ENCODE measurements at regions not wholly inside any gene's neighbourhood (a gene's known extent, or its start where the extent isn't known, plus 50 kb on each side); places are given as distances from the start of the nearest gene placed in this dataset.

DNA sequence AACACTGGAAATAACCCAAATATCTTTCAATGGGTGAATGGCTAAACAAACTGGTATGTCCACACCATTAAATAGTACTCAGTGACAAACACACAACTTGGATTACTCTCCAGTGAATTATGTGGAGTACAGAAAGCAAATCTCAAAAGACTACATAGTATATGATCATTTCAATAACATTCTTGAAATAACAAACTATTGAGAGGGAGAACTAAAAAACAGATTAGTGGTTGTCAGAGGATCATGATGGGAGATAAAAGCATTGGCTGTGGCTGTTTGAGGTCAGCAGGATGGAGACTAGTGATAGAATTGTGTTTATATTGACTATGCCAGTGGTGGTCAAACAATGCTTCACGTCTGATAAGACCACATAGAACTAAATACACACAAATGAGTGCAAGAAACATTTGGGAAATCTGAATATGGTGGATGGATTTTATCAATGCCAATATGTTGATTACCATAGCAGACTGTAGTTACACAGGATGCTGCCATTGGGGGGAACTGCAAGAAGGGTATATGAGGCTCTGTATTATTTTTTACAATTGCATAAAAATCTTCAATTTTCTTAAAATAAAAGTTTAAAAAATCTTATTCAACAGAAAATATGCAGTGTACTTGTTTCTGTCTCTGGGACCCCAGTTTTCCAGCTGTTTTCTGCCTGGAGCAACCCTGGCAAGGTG, 242.0 kb downstream of the TBXT start:
- Histone ChIP-seq H3K4me1 (no peaks in the 10 kb centered on the region), H3K9me3 (no peaks in the 10 kb centered on the region), H3K27me3 (no peaks in the 10 kb centered on the region), H3K27ac (no peak overlapping the region), H3K36me3 (no peaks in the 10 kb centered on the region), H3K4me3 (no peak overlapping the region)
- intact Hi-C loops (cut with DNase I; ENCODE audit: low total_unique reads), result no loop called here
- no peak for ATAC-seq
- in situ Hi-C loops (cut with MboI; ENCODE audit: low sequenced_read_pairs in 4 of 4), result no loop called here
- no peak for DNase-seq
- TF ChIP-seq, protein P1, sequence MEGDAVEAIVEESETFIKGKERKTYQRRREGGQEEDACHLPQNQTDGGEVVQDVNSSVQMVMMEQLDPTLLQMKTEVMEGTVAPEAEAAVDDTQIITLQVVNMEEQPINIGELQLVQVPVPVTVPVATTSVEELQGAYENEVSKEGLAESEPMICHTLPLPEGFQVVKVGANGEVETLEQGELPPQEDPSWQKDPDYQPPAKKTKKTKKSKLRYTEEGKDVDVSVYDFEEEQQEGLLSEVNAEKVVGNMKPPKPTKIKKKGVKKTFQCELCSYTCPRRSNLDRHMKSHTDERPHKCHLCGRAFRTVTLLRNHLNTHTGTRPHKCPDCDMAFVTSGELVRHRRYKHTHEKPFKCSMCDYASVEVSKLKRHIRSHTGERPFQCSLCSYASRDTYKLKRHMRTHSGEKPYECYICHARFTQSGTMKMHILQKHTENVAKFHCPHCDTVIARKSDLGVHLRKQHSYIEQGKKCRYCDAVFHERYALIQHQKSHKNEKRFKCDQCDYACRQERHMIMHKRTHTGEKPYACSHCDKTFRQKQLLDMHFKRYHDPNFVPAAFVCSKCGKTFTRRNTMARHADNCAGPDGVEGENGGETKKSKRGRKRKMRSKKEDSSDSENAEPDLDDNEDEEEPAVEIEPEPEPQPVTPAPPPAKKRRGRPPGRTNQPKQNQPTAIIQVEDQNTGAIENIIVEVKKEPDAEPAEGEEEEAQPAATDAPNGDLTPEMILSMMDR (IDR thresholded peaks at IDR 0.05 in 4 of 5, conservative IDR thresholded peaks at IDR 0.05 in 1 of 5), result no peak
- no peak for TF ChIP-seq POLR2A (IDR thresholded peaks at IDR 0.05)

DNA sequence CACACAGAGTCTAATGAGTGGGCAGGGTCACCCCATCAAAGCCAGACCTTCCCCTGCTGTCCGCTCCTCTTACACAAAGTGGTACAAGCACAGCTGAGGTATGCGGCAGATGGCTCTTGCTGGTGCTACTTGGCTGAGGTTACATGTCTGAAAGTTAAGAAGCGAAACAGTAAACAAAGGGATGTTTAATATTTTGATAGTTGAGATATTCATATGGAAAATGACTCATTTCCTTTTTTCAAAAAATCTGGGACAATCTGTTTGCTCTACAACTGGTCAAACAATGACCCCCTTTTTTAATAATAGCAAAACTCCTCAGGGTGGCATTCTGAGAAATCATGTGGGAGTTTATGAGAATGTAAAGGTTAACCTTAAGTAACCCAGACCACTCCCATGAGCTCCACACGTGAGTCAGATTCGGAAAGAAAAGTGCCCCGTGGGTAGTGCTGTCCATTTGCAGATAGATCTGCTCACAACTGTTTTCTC, 245.3 kb downstream of the TBXT start:
- H3K4me3 ChIP-seq, result no peak overlapping the region
- no peak for DNase-seq
- in situ Hi-C loops (cut with MboI; ENCODE audit: low sequenced_read_pairs in 4 of 4), result no loop called here
- no peaks in the 10 kb centered on the region for H3K27me3 ChIP-seq
- H3K36me3 ChIP-seq, result no peaks in the 10 kb centered on the region
- no peaks in the 10 kb centered on the region for H3K4me1 ChIP-seq
- ATAC-seq, result no peak
- TF ChIP-seq, protein P1 (IDR thresholded peaks at IDR 0.05 in 4 of 5, conservative IDR thresholded peaks at IDR 0.05 in 1 of 5), result no peak
- no peak for TF ChIP-seq POLR2A (IDR thresholded peaks at IDR 0.05)
- H3K27ac ChIP-seq, result no peak overlapping the region
- H3K9me3 ChIP-seq, result no peaks in the 10 kb centered on the region
- intact Hi-C loops (cut with DNase I; ENCODE audit: low total_unique reads), result no loop called here

DNA sequence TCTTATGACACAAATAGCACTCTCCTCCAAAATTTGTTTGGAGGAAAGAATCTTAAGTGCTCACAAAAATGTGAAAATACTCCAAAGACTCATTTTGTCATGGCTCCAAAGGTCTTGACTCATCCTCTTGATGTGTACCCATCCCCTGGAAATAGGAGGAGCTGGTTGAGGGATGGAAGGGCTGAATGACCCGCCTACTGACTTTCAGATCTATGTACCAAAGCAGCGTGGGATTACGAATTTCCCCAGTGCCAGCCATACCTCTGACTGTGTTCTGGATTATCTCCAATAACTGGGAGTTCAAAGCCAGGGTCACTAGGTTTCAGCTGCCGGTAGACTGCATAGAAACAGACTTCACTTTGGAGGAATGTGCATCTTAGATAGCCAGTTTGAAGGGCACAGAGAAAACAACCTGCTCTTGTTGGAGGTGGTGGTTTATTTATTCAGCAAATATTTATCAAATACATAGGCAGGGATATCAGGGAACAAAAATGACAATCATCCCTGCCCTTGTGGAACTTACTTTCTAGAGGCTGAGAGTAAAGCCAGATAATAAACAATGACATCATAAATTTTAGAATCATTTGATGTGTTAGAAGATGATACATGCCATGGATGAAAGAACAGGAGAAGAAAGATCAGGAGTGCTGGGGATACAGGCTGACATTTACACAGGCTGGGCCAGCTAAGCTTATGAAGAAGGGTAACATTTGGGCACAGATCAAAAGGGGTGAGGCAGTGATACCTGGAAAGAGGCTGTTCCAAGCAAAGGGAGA, 246.6 kb downstream of the TBXT start:
- TF ChIP-seq, protein P1 (IDR thresholded peaks at IDR 0.05 in 4 of 5, conservative IDR thresholded peaks at IDR 0.05 in 1 of 5), result no peak
- TF ChIP-seq POLR2A (IDR thresholded peaks at IDR 0.05), result no peak
- H3K27me3 ChIP-seq, result no peaks in the 10 kb centered on the region
- in situ Hi-C loops (cut with MboI; ENCODE audit: low sequenced_read_pairs in 4 of 4), result no loop called here
- no peak for ATAC-seq
- no peak overlapping the region for H3K4me3 ChIP-seq
- H3K27ac ChIP-seq, result no peak overlapping the region
- H3K36me3 ChIP-seq, result no peaks in the 10 kb centered on the region
- no peaks in the 10 kb centered on the region for H3K4me1 ChIP-seq
- DNase-seq, result no peak
- no peaks in the 10 kb centered on the region for H3K9me3 ChIP-seq
- intact Hi-C loops (cut with DNase I; ENCODE audit: low total_unique reads), result no loop called here

DNA sequence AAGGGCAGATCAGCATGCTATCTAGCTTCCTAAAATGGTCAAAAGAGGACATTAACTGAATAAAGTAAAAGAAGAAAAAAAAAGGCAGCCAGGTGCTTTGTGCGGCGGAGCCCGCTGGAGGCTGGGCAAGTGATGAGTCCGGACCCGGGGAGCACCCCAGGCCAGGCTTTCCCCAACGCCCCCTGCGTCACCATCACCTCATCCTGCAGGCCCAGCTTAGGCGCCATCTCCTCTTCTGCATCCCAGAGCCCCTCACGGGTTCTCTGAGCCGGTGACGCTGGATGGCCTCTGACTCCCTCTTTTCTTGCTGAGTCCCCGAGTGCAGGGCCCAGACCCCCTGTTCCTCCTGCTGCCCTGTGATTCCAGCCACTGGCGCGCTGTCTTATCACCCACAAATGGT, 250.1 kb downstream of the TBXT start:
- no peak for DNase-seq
- H3K36me3 ChIP-seq, result no peaks in the 10 kb centered on the region
- no peak overlapping the region for H3K4me3 ChIP-seq
- TF ChIP-seq POLR2A (IDR thresholded peaks at IDR 0.05), result no peak
- TF ChIP-seq, protein P1 (IDR thresholded peaks at IDR 0.05 in 4 of 5, conservative IDR thresholded peaks at IDR 0.05 in 1 of 5), result no peak
- no peaks in the 10 kb centered on the region for H3K4me1 ChIP-seq
- ATAC-seq, result no peak
- H3K27me3 ChIP-seq, result no peaks in the 10 kb centered on the region
- no peak overlapping the region for H3K27ac ChIP-seq
- intact Hi-C loops (cut with DNase I; ENCODE audit: low total_unique reads), result no loop called here
- no peaks in the 10 kb centered on the region for H3K9me3 ChIP-seq
- in situ Hi-C loops (cut with MboI; ENCODE audit: low sequenced_read_pairs in 4 of 4), result no loop called here

All from gastrocnemius medialis (tissue), 4 donors.